Activated CD4-positive, alpha-beta T cell treated with anti-CD3 and anti-CD28 coated beads for 36 hours (primary cell): ENCODE measurements at regions not wholly inside any gene's neighbourhood (a gene's known extent, or its start where the extent isn't known, plus 50 kb on each side); places are given as distances from the start of the nearest gene placed in this dataset.

ENCODE experiments used
- ATAC-seq: fragments of 200-7000 bp; cut with Tn5 transposase; one replicate; pipeline ENCODE4 v1.10.0; 2021; ENCODE audit warnings: mild to moderate bottlenecking, moderate library complexity
- CTCF ChIA-PET: fragments of 350-600 bp; sonication (Branson Sonifier 250); formaldehyde crosslinking; loops from one replicate; lab custom pipeline; 2021; ENCODE audit warnings: antibody characterized with exemption; lab: Charles Lee
- POLR2A ChIA-PET: fragments of 350-600 bp; sonication (Branson Sonifier 250); formaldehyde crosslinking; loops from one replicate; lab custom pipeline; 2021; ENCODE audit warnings: antibody characterized with exemption, inconsistent platforms; lab: Charles Lee
- DNase-seq: peaks from one replicate; pipeline ENCODE4 v3.0.0-alpha.2; 2020
- H3K27ac Mint-ChIP-seq: one replicate; pipeline ENCODE4 v1.8.0; 2021; ENCODE audit warnings: mixed read lengths
- H3K27me3 Mint-ChIP-seq: one replicate; pipeline ENCODE4 v1.8.0; 2021; ENCODE audit warnings: mixed read lengths
- H3K36me3 Mint-ChIP-seq: one replicate; pipeline ENCODE4 v1.8.0; 2021; ENCODE audit warnings: low read depth, mixed read lengths
- H3K4me1 Mint-ChIP-seq: one replicate; pipeline ENCODE4 v1.8.0; 2021; ENCODE audit warnings: mixed read lengths
- H3K4me3 Mint-ChIP-seq: one replicate; pipeline ENCODE4 v1.8.0; 2021; ENCODE audit warnings: mild to moderate bottlenecking, moderate library complexity, mixed read lengths
- H3K9me3 Mint-ChIP-seq: one replicate; pipeline ENCODE4 v1.8.0; 2021; ENCODE audit warnings: low read depth, mixed read lengths
- intact Hi-C, 2 experiments: fragments of 100-400 bp; cut with DNase I in 1 of 2; cut with micrococcal nuclease in 1 of 2; formaldehyde crosslinking; loops; one replicate each; pipeline versions ENCODE4 v1.14.2 to v1.15.1; 2022 to 2024; cut with DNase I, micrococcal nuclease

DNA sequence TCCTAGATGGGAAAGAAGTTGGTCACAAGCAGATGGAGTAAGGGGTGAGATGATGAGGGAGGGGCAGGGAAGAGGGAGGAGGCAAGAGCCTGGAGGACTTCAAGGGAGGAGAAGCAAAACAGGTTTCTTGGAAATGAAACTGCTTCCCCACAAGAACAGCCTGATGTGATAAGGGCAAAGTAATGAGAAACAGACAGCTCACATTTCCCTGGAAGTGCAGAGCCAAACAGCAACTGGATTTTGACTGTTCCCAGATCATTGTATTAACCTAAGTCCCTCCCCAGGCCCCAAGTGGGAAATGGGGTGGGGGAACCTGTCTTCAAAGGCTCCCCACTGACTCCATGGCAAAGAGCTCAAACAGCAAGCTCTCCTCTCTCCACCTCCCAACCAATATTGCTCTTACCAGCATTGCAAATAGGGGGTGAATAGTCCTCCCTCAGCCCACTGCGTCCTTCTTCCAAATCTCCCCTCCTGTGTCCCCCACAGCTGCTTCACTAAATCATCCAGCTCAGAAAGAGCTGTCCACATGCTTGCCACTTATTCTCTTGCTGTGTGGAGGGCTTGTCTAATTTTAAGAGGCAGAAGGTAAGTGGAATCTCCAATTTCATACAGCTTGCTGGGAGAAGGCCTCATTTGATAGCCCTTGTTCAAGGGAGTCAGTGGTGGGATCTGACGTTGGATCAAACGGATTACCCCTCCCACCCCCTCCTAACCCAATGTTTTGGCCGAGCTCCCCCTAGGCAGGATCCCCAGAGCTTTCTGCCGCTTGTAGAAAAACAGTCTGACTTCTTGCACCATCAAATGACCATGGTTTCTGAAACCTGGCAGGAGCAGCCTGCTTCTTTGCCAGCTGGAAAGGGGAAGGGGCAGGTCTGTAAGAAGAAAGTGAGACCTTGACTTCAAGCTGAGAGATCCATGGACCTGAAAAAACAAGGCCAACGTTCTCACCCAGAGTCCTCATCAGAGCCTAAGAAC lies 56.3 kb upstream of the SMIM36 start:
- Mint-ChIP-seq H3K27ac (no peak overlapping the region), H3K27me3 (peaks cover 22% of the 10 kb centered on the region), H3K36me3 (no peaks in the 10 kb centered on the region), H3K4me3 (no peak overlapping the region), H3K9me3 (no peaks in the 10 kb centered on the region), H3K4me1 (peaks cover 8% of the 10 kb centered on the region)
- no peak for ATAC-seq
- ChIA-PET CTCF (interaction anchor here (0.9 to 1.4 kb wide), 3 partner anchors 9 to 156 kb away, joined by 3 to 6 read pairs (median 4); no protein-coding TSS in a partner anchor), POLR2A (no interaction called here)
- intact Hi-C loops: no loop called here
- DNase-seq: no peak

DNA sequence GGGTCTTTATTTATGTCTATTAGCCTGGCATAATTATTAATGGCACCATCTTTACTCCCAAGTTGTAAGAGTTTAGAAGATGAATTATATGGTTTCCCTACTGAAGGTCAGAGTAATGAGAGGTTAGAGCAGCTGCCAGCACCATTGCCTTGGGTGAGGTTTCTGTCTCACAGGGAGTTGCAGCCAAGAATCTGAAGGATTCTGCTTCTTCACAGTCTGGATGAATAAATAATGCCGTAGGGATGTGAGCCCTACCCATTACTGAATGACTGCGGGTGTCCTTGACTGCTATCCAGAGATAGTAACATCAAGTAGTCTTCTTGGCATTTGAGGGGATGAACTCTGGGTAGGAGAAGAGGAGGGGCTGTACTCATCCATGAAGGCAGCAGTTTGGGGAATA lies 52.8 kb upstream of the SMIM36 start:
- Mint-ChIP-seq H3K36me3 (no peaks in the 10 kb centered on the region), H3K4me3 (no peak overlapping the region), H3K27me3 (peaks cover 32% of the 10 kb centered on the region), H3K9me3 (no peaks in the 10 kb centered on the region), H3K27ac (no peak overlapping the region), H3K4me1 (peaks cover 17% of the 10 kb centered on the region)
- POLR2A ChIA-PET: no interaction called here
- no peak for ATAC-seq
- no peak for DNase-seq
- intact Hi-C loops: no loop called here
- CTCF ChIA-PET: interaction anchor here (0.6 kb wide), 1 partner anchor 37 kb away, joined by 3 read pairs; no protein-coding TSS in a partner anchor

DNA sequence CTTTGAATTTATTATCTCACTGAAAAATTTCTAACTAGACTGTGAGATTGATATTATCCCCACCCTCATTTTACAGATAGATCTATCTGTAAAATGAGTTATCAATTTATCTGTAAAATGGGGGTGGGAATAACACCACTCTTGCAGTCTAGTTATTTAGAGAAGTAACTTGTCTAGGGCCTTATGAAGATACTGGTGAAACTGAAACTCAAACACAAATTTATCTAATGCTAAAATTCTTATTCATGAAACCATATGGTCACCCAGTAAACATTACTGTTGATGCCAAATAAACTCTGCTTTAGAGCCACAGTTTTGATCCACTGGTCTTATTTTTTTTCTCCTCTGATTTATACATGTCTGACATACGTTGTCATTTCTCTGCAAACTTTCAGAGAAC lies 52.1 kb upstream of the SMIM36 start:
- no peaks in the 10 kb centered on the region for H3K9me3 Mint-ChIP-seq
- H3K27me3 Mint-ChIP-seq: peaks cover 35% of the 10 kb centered on the region
- ChIA-PET POLR2A (no interaction called here), CTCF (interaction anchor here (1.1 kb wide), 1 partner anchor 37 kb away, joined by 4 read pairs; no protein-coding TSS in a partner anchor)
- no peaks in the 10 kb centered on the region for H3K36me3 Mint-ChIP-seq
- no peak for ATAC-seq
- H3K4me3 Mint-ChIP-seq: no peak overlapping the region
- H3K27ac Mint-ChIP-seq: no peak overlapping the region
- peaks cover 17% of the 10 kb centered on the region for H3K4me1 Mint-ChIP-seq
- DNase-seq: no peak
- intact Hi-C loops: no loop called here

DNA sequence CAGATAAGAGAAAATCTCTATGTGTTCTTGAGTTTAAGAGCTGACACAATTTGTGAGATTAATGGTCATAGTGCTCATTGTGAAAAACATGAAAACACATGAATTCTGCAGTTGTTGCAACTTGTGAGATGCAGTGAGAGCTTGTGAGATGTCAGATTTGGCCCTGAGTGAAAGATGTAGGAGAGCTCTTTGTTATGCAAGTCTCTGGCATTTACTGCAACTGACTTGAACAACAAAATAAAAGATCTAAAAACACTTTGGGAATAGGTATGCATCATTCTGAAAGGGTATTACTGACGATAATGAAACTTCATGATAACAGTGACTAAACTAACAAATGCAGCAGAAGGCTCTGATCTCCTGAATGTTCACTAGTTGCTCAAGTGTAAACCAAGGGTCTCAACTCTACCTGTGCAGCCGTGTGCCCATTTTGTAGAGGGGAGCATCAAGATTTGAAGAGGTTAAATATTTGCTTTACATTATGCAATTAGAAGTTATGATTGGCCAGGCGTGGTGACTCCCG lies 50.8 kb upstream of the SMIM36 start:
- intact Hi-C loops: no loop called here
- Mint-ChIP-seq H3K4me3 (no peak overlapping the region), H3K4me1 (peaks cover 16% of the 10 kb centered on the region), H3K9me3 (no peaks in the 10 kb centered on the region), H3K36me3 (no peaks in the 10 kb centered on the region), H3K27me3 (peaks cover 39% of the 10 kb centered on the region), H3K27ac (peak overlapping the region; percentile 2)
- ChIA-PET CTCF (interaction anchor here (0.6 to 1.1 kb wide), 2 partner anchors 35 to 592 kb away, joined by 3 to 4 read pairs; no protein-coding TSS in a partner anchor), POLR2A (interaction anchor here (1.0 kb wide), 1 partner anchor 15 kb away, joined by 5 read pairs; no protein-coding TSS in a partner anchor)
- DNase-seq: no peak
- ATAC-seq: peak; percentile 73

DNA sequence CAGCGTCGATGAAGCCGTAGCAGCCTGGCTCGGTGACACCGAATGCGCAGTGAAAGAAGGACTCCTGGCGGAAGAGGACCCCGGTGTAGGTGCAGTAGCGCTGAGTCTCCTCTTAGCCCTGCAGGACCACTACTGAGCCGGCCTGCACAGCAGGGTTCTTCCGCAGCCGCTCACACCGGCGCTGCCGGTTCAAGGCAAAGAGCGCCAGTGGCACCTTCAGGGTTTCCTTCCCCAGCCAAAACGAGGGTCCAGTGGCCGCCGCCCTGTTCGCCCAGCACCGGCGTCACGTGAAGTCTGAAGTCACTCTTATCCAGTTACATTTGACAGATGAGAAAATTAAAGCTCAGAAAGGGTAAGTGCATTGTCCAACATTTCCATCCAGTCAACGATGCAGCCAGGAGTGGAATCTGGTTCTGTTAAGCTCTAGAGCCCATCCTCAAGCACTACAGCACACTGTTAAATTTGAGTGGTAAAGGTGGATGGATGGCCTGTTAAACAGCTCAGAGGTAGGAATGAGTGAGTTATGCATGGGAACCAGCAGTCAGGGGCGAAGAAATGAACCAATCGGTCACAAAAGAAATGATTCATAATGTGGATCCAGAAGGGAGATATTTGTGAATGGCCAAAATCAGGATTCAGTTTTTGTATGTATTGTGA lies 50.2 kb upstream of the SMIM36 start:
- POLR2A ChIA-PET: interaction anchor here (1.0 kb wide), 1 partner anchor 16 kb away, joined by 5 read pairs; no protein-coding TSS in a partner anchor
- intact Hi-C loops: no loop called here
- Mint-ChIP-seq H3K4me3 (no peak overlapping the region), H3K36me3 (no peaks in the 10 kb centered on the region), H3K4me1 (peaks cover 14% of the 10 kb centered on the region), H3K27ac (peak overlapping the region; percentile 2), H3K27me3 (peaks cover 36% of the 10 kb centered on the region), H3K9me3 (no peaks in the 10 kb centered on the region)
- CTCF ChIA-PET: interaction anchor here (0.6 kb wide), 1 partner anchor 592 kb away, joined by 3 read pairs; no protein-coding TSS in a partner anchor
- DNase-seq: no peak
- peak; percentile 44 for ATAC-seq
